Keratinocyte (primary cell): ENCODE measurements at regions not wholly inside any gene's neighbourhood (a gene's known extent, or its start where the extent isn't known, plus 50 kb on each side); places are given as distances from the start of the nearest gene placed in this dataset.

Source experiments
- DNase-seq: peaks from one replicate; pipeline ENCODE4 v3.0.0-alpha.2; 2011; ENCODE audit warnings: low read depth, missing footprints, low spot score
- FAIRE-seq: peaks from 2 replicates; lab custom pipeline; 2011; peaks lifted over from hg19 to GRCh38; lab: Jason Lieb, UNC
- H2AFZ ChIP-seq: 2 replicates; pipeline ENCODE4 v1.6.0; 2012; ENCODE audit warnings: low read length, control low read depth, inconsistent platforms; ENCODE audit not compliant: control insufficient read depth
- H3K27ac ChIP-seq: 2 replicates; pipeline ENCODE4 v1.5.1; 2011; ENCODE audit warnings: low read length; ENCODE audit not compliant: control insufficient read depth, insufficient read depth
- H3K27me3 ChIP-seq: 3 replicates; pipeline ENCODE4 v1.6.0; 2011; ENCODE audit warnings: low read length; ENCODE audit not compliant: control insufficient read depth, insufficient read depth; ENCODE audit errors: extremely low read depth
- H3K36me3 ChIP-seq, 2 experiments: 2 replicates in 1 of 2; 3 replicates in 1 of 2; pipeline ENCODE4 v1.5.1; 2011; ENCODE audit warnings: low read length in 2 of 2, mild to moderate bottlenecking in 1 of 2; ENCODE audit not compliant: control insufficient read depth in 2 of 2, insufficient read depth in 2 of 2; ENCODE audit errors: extremely low read depth in 1 of 2
- H3K4me1 ChIP-seq: 3 replicates; pipeline ENCODE4 v1.5.1; 2011; ENCODE audit warnings: low read length; ENCODE audit not compliant: control insufficient read depth, insufficient read depth; ENCODE audit errors: extremely low read depth
- H3K4me2 ChIP-seq: 3 replicates; pipeline ENCODE4 v1.6.0; 2011; ENCODE audit warnings: low read depth, low read length; ENCODE audit not compliant: control insufficient read depth, insufficient read depth; ENCODE audit errors: extremely low read depth
- H3K4me3 ChIP-seq, 3 experiments: fragments of 200-600 bp in 1 of 3; sonication (generic) in 1 of 3; 2 replicates in 2 of 3; 3 replicates in 1 of 3; pipeline ENCODE4 v1.5.1; 2011 to 2016; ENCODE audit warnings: low read length in 3 of 3, mild to moderate bottlenecking in 3 of 3, control low read depth in 2 of 3, inconsistent platforms in 1 of 3, low read depth in 1 of 3, mixed read lengths in 1 of 3, mixed run types in 1 of 3, moderate library complexity in 1 of 3; ENCODE audit not compliant: control insufficient read depth in 2 of 3, insufficient read depth in 2 of 3; ENCODE audit errors: extremely low read depth in 1 of 3
- H3K79me2 ChIP-seq: 2 replicates; pipeline ENCODE4 v1.6.0; 2012; ENCODE audit warnings: low read length; ENCODE audit not compliant: control insufficient read depth, insufficient read depth
- H3K9ac ChIP-seq: 3 replicates; pipeline ENCODE4 v1.6.0; 2011; ENCODE audit warnings: low read length; ENCODE audit not compliant: control insufficient read depth, insufficient read depth; ENCODE audit errors: extremely low read depth
- H3K9me1 ChIP-seq: 3 replicates; pipeline ENCODE4 v1.6.0; 2011; ENCODE audit warnings: low read length; ENCODE audit not compliant: control insufficient read depth, insufficient read depth; ENCODE audit errors: extremely low read depth
- H3K9me3 ChIP-seq: 2 replicates; pipeline ENCODE4 v1.5.1; 2012; ENCODE audit warnings: low read depth, low read length; ENCODE audit not compliant: control insufficient read depth
- H4K20me1 ChIP-seq: 3 replicates; pipeline ENCODE4 v1.6.0; 2011; ENCODE audit warnings: low read length; ENCODE audit not compliant: control insufficient read depth, insufficient read depth; ENCODE audit errors: extremely low read depth
- EZH2 ChIP-seq: IDR thresholded peaks from one replicate; pipeline ENCODE4 v1.6.1; 2012; ENCODE audit warnings: inconsistent platforms, mild to moderate bottlenecking, low read length, moderate library complexity
- dilution Hi-C: fragments of 300-500 bp; cut with MboI; formaldehyde crosslinking; loops from one replicate; pipeline ENCODE4 v1.7.0; 2020; ENCODE audit warnings: low sequenced_read_pairs; ENCODE audit not compliant: extremely low pct_ligation_motif_present
- TF ChIP-seq, protein P1 (sequence below), 3 experiments: IDR thresholded peaks in 1 of 3; conservative IDR thresholded peaks in 1 of 3; optimal IDR thresholded peaks in 1 of 3; 2 replicates in 2 of 3; 3 replicates in 1 of 3; pipeline versions ENCODE3 to v1.5.1; 2011; ENCODE audit warnings: low read length in 3 of 3, mild to moderate bottlenecking in 3 of 3, moderate library complexity in 2 of 3, control low read depth in 1 of 3, inconsistent platforms in 1 of 3; ENCODE audit not compliant: insufficient read depth in 2 of 3; ENCODE audit errors: extremely low read depth in 1 of 3

DNA sequence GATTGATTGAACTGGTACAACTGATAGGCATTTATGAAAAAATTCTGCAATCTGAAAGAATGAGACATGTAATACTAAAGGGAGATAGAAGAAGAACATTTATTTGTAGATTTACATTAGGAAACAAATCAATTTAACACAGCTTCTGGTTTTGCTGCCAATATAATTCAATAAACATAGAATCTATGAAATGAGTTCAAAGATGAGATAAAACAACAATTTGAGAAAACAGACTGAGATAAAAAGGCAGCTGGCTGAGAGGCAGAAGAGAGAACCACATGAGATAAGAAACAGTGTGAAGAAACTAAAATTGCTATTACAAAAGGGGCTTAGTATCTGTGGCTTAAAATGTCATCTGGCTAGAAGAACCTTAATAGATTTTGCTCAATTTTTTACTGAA, 176.6 kb downstream of the PYDC2 start:
- no peak overlapping the region for H3K4me3 ChIP-seq
- H3K4me2 ChIP-seq = no peak overlapping the region
- no peak overlapping the region for H3K27ac ChIP-seq
- no peaks in the 10 kb centered on the region for H3K79me2 ChIP-seq
- TF ChIP-seq, protein P1, sequence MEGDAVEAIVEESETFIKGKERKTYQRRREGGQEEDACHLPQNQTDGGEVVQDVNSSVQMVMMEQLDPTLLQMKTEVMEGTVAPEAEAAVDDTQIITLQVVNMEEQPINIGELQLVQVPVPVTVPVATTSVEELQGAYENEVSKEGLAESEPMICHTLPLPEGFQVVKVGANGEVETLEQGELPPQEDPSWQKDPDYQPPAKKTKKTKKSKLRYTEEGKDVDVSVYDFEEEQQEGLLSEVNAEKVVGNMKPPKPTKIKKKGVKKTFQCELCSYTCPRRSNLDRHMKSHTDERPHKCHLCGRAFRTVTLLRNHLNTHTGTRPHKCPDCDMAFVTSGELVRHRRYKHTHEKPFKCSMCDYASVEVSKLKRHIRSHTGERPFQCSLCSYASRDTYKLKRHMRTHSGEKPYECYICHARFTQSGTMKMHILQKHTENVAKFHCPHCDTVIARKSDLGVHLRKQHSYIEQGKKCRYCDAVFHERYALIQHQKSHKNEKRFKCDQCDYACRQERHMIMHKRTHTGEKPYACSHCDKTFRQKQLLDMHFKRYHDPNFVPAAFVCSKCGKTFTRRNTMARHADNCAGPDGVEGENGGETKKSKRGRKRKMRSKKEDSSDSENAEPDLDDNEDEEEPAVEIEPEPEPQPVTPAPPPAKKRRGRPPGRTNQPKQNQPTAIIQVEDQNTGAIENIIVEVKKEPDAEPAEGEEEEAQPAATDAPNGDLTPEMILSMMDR (optimal IDR thresholded peaks at IDR 0.05 in 1 of 3, IDR thresholded peaks at IDR 0.05 in 1 of 3, conservative IDR thresholded peaks at IDR 0.05 in 1 of 3; ENCODE audit: extremely low read depth in 1 of 3, insufficient read depth in 2 of 3, low read length in 3 of 3) = no peak
- no peak for TF ChIP-seq EZH2
- no peaks in the 10 kb centered on the region for H3K4me1 ChIP-seq
- no peaks in the 10 kb centered on the region for H4K20me1 ChIP-seq
- H3K9ac ChIP-seq = no peak overlapping the region
- H3K9me1 ChIP-seq = no peaks in the 10 kb centered on the region
- FAIRE-seq (no peak), DNase-seq (no peak)
- H3K36me3 ChIP-seq = no peaks in the 10 kb centered on the region
- no peak overlapping the region for H2AFZ ChIP-seq
- no peaks in the 10 kb centered on the region for H3K9me3 ChIP-seq
- H3K27me3 ChIP-seq = no peaks in the 10 kb centered on the region
- dilution Hi-C loops = no loop called here

DNA sequence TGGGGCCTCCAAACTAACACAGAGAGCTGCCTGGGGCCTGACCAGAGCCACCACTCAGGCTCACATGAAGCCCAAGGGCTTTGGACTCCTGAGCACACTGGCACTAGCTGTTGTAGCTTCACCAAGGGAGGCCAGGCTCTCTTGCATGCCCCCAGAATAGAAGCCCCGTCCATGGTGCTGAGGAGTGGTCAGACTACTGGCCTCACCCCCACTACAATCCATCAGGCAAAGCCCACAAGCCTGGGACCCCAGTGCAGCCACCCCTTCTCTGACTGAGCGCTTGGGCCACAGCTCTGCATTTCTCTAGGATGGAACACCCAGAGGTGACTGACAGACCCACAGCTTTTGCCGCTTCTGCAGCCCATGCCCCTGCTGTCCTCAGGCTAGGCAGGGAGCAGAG, 180.8 kb downstream of the PYDC2 start:
- Histone ChIP-seq H3K9me1 (no peaks in the 10 kb centered on the region), H3K4me2 (no peak overlapping the region), H3K36me3 (no peaks in the 10 kb centered on the region), H3K27ac (no peak overlapping the region), H3K4me3 (no peak overlapping the region), H3K79me2 (no peaks in the 10 kb centered on the region), H3K4me1 (no peaks in the 10 kb centered on the region), H3K9ac (no peak overlapping the region), H2AFZ (no peak overlapping the region), H3K9me3 (no peaks in the 10 kb centered on the region), H3K27me3 (no peaks in the 10 kb centered on the region), H4K20me1 (no peaks in the 10 kb centered on the region)
- DNase-seq (no peak), FAIRE-seq (no peak)
- dilution Hi-C loops = no loop called here
- TF ChIP-seq, protein P1 (optimal IDR thresholded peaks at IDR 0.05 in 1 of 3, IDR thresholded peaks at IDR 0.05 in 1 of 3, conservative IDR thresholded peaks at IDR 0.05 in 1 of 3; ENCODE audit: extremely low read depth in 1 of 3, insufficient read depth in 2 of 3, low read length in 3 of 3) = no peak
- no peak for TF ChIP-seq EZH2
